Upper lobe of left lung (tissue), 6 donors: ENCODE measurements at regions not wholly inside any gene's neighbourhood (a gene's known extent, or its start where the extent isn't known, plus 50 kb on each side); places are given as distances from the start of the nearest gene placed in this dataset.

Experiments used
- ATAC-seq, 2 donors: fragments of 200-7000 bp; cut with Tn5 transposase; one replicate each; pipeline ENCODE4 v1.9.1; 2022; ENCODE audit warnings: mild to moderate bottlenecking in 2 of 2, moderate library complexity in 2 of 2; ENCODE audit not compliant: low FRiP score in 2 of 2
- DNase-seq, 2 donors: peaks; one replicate each; pipeline ENCODE4 v3.0.0-alpha.2; 2019 to 2020
- H3K27ac ChIP-seq, 4 donors: fragments of 200-600 bp; sonication (generic); one replicate each; pipeline ENCODE4 v1.5.1; 2016 to 2019
- H3K27me3 ChIP-seq, 4 donors: fragments of 200-600 bp; sonication (generic); one replicate each; pipeline ENCODE4 v1.5.1; 2017 to 2019
- H3K36me3 ChIP-seq, 4 donors: fragments of 200-600 bp; sonication (generic); one replicate each; pipeline ENCODE4 v1.5.1; 2016 to 2019
- H3K4me1 ChIP-seq, 4 donors: fragments of 200-600 bp; sonication (generic); one replicate each; pipeline ENCODE4 v1.5.1; 2018 to 2019
- H3K4me3 ChIP-seq, 4 donors: fragments of 200-600 bp; sonication (generic); one replicate each; pipeline ENCODE4 v1.5.1; 2017 to 2019; ENCODE audit warnings: mild to moderate bottlenecking in 2 of 4, moderate library complexity in 1 of 4
- H3K9me3 ChIP-seq, 4 donors: fragments of 200-600 bp; sonication (generic); one replicate each; pipeline ENCODE4 v1.5.1; 2018 to 2019
- CTCF ChIP-seq, 6 experiments: fragments of 450-650 bp in 4 of 6; fragments of 200-600 bp in 2 of 6; sonication (generic) in 2 of 6; IDR thresholded peaks; one replicate each; pipeline ENCODE4 v1.5.1; 2016 to 2019; ENCODE audit warnings: antibody characterized with exemption in 6 of 6
- EP300 ChIP-seq, 4 donors: sonication (generic); formaldehyde crosslinking; IDR thresholded peaks; one replicate each; pipeline ENCODE4 v1.5.1; 2017; ENCODE audit warnings: antibody characterized with exemption in 4 of 4, control low read depth in 2 of 4
- POLR2A ChIP-seq, 4 donors: fragments of 450-650 bp; IDR thresholded peaks; one replicate each; pipeline ENCODE4 v1.5.1; 2016 to 2017; ENCODE audit warnings: antibody characterized with exemption in 4 of 4, mild to moderate bottlenecking in 2 of 4
- POLR2AphosphoS5 ChIP-seq, 2 donors: sonication (generic); formaldehyde crosslinking; IDR thresholded peaks; one replicate each; pipeline ENCODE4 v1.5.1; 2017; ENCODE audit warnings: antibody characterized with exemption in 2 of 2
- WGBS, 2 donors: methylation state at CpG; one replicate each; pipeline ENCODE4 v1.1.5; 2017 to 2018; 5-methylcytosine and 5-hydroxymethylcytosine counted together
- donor health status: DM: no; HTN: no; CAD: no; lungs with moderate emphysema.
- donor health status: DM: no; HTN: yes; CAD: no; lungs with severe emphysema.

- Histone ChIP-seq H3K4me1 (no peaks in the 10 kb centered on the region), H3K27me3 (no peaks in the 10 kb centered on the region), H3K4me3 (no peak overlapping the region), H3K27ac (no peak overlapping the region), H3K9me3 (no peaks in the 10 kb centered on the region), H3K36me3 (no peaks in the 10 kb centered on the region)
- WGBS, 2 donors: 68 to 70% methylated on average over 2 of the region's 2 CpGs
- ATAC-seq: no peak
- DNase-seq: no peak
- TF ChIP-seq CTCF (IDR thresholded peaks at IDR 0.05): no peak
- TF ChIP-seq POLR2AphosphoS5 (IDR thresholded peaks at IDR 0.05): no peak
- TF ChIP-seq EP300 (IDR thresholded peaks at IDR 0.05): no peak
- TF ChIP-seq POLR2A (IDR thresholded peaks at IDR 0.05): no peak
Observed at GRCh38 chr15:88342666-88343065, 86.1 kb upstream of the NTRK3 start.

- Histone ChIP-seq H3K36me3 (no peaks in the 10 kb centered on the region), H3K4me3 (no peak overlapping the region), H3K27ac (no peak overlapping the region), H3K4me1 (no peaks in the 10 kb centered on the region), H3K27me3 (no peaks in the 10 kb centered on the region), H3K9me3 (no peaks in the 10 kb centered on the region)
- 82 to 84% methylated on average over 2 of the region's 2 CpGs for WGBS, 2 donors
- no peak for ATAC-seq
- DNase-seq: no peak
- TF ChIP-seq POLR2A (IDR thresholded peaks at IDR 0.05): no peak
- no peak for TF ChIP-seq EP300 (IDR thresholded peaks at IDR 0.05)
- no peak for TF ChIP-seq POLR2AphosphoS5 (IDR thresholded peaks at IDR 0.05)
- TF ChIP-seq CTCF (IDR thresholded peaks at IDR 0.05): no peak
Observed at GRCh38 chr15:88341653-88342052, 85.1 kb upstream of the NTRK3 start.

- no peak for TF ChIP-seq EP300 (IDR thresholded peaks at IDR 0.05)
- no peak for TF ChIP-seq CTCF (IDR thresholded peaks at IDR 0.05)
- TF ChIP-seq POLR2AphosphoS5 (IDR thresholded peaks at IDR 0.05): no peak
- no peak for TF ChIP-seq POLR2A (IDR thresholded peaks at IDR 0.05)
- no peaks in the 10 kb centered on the region for H3K9me3 ChIP-seq
- H3K4me3 ChIP-seq: no peak overlapping the region
- 73 to 82% methylated on average over 5 of the region's 5 CpGs for WGBS, 2 donors
- H3K36me3 ChIP-seq: no peaks in the 10 kb centered on the region
- DNase-seq (no peak), ATAC-seq (no peak)
- H3K4me1 ChIP-seq: no peaks in the 10 kb centered on the region
- H3K27me3 ChIP-seq: no peaks in the 10 kb centered on the region
- no peak overlapping the region for H3K27ac ChIP-seq
Observed at GRCh38 chr15:88341006-88341405, 84.5 kb upstream of the NTRK3 start.

- TF ChIP-seq POLR2AphosphoS5 (IDR thresholded peaks at IDR 0.05) (no peak), CTCF (IDR thresholded peaks at IDR 0.05) (no peak), EP300 (IDR thresholded peaks at IDR 0.05) (no peak), POLR2A (IDR thresholded peaks at IDR 0.05) (no peak)
- H3K4me1 ChIP-seq: no peaks in the 10 kb centered on the region
- H3K27ac ChIP-seq: no peak overlapping the region
- no peaks in the 10 kb centered on the region for H3K27me3 ChIP-seq
- no peaks in the 10 kb centered on the region for H3K36me3 ChIP-seq
- no peak overlapping the region for H3K4me3 ChIP-seq
- H3K9me3 ChIP-seq: no peaks in the 10 kb centered on the region
- DNase-seq (no peak), ATAC-seq (no peak)
- 17 to 20% methylated on average over 1 of the region's 1 CpG for WGBS, 2 donors
Observed at GRCh38 chr15:88337993-88338392, 81.5 kb upstream of the NTRK3 start.

- Histone ChIP-seq H3K36me3 (no peaks in the 10 kb centered on the region), H3K4me3 (no peak overlapping the region), H3K27me3 (no peaks in the 10 kb centered on the region), H3K27ac (no peak overlapping the region), H3K9me3 (no peaks in the 10 kb centered on the region), H3K4me1 (no peaks in the 10 kb centered on the region)
- DNase-seq (no peak), ATAC-seq (no peak)
- no peak for TF ChIP-seq CTCF (IDR thresholded peaks at IDR 0.05)
- 85 to 89% methylated on average over 1 of the region's 1 CpG for WGBS, 2 donors
Observed at GRCh38 chr15:88335074-88335473, 78.5 kb upstream of the NTRK3 start.
